Tibial artery (tissue), 4 donors: ENCODE measurements at regions not wholly inside any gene's neighbourhood (a gene's known extent, or its start where the extent isn't known, plus 50 kb on each side); places are given as distances from the start of the nearest gene placed in this dataset.

Experiments used
- DNase-seq, 2 donors: peaks; one replicate each; pipeline ENCODE4 v3.0.0-alpha.2; 2019
- H3K27ac ChIP-seq, 2 donors: fragments of 200-600 bp; sonication (generic) in 1 of 2; 1 replicate in 1 of 2; 2 replicates in 1 of 2; pipeline ENCODE4 v1.5.1; 2018 to 2019; ENCODE audit warnings: mild to moderate bottlenecking in 1 of 2
- H3K27me3 ChIP-seq, 2 donors: fragments of 200-600 bp; sonication (generic) in 1 of 2; one replicate each; pipeline versions ENCODE4 v1.5.1 to v1.6.0; 2016 to 2019
- H3K36me3 ChIP-seq, 3 donors: fragments of 200-600 bp; sonication (generic) in 2 of 3; one replicate each; pipeline ENCODE4 v1.5.1; 2016 to 2019; ENCODE audit warnings: mild to moderate bottlenecking in 2 of 3
- H3K4me1 ChIP-seq, 4 donors: fragments of 200-600 bp; sonication (generic) in 2 of 4; 1 replicate in 3 of 4; 2 replicates in 1 of 4; pipeline ENCODE4 v1.5.1; 2016 to 2019
- H3K4me3 ChIP-seq, 2 donors: fragments of 200-600 bp; sonication (generic) in 1 of 2; 1 replicate in 1 of 2; 2 replicates in 1 of 2; pipeline ENCODE4 v1.5.1; 2018 to 2019; ENCODE audit warnings: mild to moderate bottlenecking in 2 of 2
- H3K9me3 ChIP-seq, 3 donors: fragments of 200-600 bp; sonication (generic) in 1 of 3; one replicate each; pipeline ENCODE4 v1.5.1; 2016 to 2019
- intact Hi-C: fragments of 100-400 bp; cut with DNase I; formaldehyde crosslinking; loops from one replicate; pipeline ENCODE4 v1.15.0; 2023; ENCODE audit warnings: low total_unique reads
- TF ChIP-seq, protein P1 (sequence below), 2 experiments: fragments of 200-600 bp in 1 of 2; fragments of 450-650 bp in 1 of 2; IDR thresholded peaks; one replicate each; pipeline ENCODE4 v1.5.1; 2017 to 2019; ENCODE audit warnings: antibody characterized with exemption in 2 of 2, mild to moderate bottlenecking in 1 of 2, moderate library complexity in 1 of 2

- TF ChIP-seq, protein P1, sequence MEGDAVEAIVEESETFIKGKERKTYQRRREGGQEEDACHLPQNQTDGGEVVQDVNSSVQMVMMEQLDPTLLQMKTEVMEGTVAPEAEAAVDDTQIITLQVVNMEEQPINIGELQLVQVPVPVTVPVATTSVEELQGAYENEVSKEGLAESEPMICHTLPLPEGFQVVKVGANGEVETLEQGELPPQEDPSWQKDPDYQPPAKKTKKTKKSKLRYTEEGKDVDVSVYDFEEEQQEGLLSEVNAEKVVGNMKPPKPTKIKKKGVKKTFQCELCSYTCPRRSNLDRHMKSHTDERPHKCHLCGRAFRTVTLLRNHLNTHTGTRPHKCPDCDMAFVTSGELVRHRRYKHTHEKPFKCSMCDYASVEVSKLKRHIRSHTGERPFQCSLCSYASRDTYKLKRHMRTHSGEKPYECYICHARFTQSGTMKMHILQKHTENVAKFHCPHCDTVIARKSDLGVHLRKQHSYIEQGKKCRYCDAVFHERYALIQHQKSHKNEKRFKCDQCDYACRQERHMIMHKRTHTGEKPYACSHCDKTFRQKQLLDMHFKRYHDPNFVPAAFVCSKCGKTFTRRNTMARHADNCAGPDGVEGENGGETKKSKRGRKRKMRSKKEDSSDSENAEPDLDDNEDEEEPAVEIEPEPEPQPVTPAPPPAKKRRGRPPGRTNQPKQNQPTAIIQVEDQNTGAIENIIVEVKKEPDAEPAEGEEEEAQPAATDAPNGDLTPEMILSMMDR (IDR thresholded peaks at IDR 0.05), result no peak
- H3K27ac ChIP-seq, result no peak overlapping the region
- H3K4me3 ChIP-seq, result no peak overlapping the region
- no peaks in the 10 kb centered on the region for H3K9me3 ChIP-seq
- H3K36me3 ChIP-seq, result no peaks in the 10 kb centered on the region
- no peaks in the 10 kb centered on the region for H3K27me3 ChIP-seq
- H3K4me1 ChIP-seq, result peaks cover 0 to 13% (median 0%) of the 10 kb centered on the region in 4 donors
- intact Hi-C loops, result no loop called here
- DNase-seq, result no peak
Observed at GRCh38 chr4:20486433-20486832, 213.8 kb upstream of the PACRGL start.

DNA sequence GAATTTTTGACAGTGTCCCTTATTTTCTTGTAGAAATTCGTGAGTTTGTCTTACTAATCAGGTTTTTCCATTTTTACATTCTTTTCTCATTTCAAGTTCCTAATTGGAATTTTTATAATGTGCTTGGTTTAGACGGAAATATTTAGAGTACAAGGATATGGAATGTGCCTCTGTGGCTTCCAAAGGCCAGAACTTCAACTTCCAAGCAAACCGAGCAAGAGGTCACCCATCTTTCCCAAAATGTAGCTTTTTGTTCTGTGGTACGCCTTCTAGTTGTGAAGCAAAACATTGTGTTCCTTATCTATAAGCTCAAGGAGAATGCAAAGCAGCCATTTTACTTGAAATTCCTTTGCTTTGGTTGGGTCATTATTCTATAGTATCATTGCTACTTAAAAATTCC is 212.8 kb upstream of the PACRGL start:
- H3K9me3 ChIP-seq, result no peaks in the 10 kb centered on the region
- peaks cover 0 to 3% (median 0%) of the 10 kb centered on the region in 3 donors for H3K36me3 ChIP-seq
- no peak overlapping the region for H3K4me3 ChIP-seq
- H3K27me3 ChIP-seq, result no peaks in the 10 kb centered on the region
- no peak for DNase-seq
- H3K4me1 ChIP-seq, result peaks cover 0 to 13% (median 0%) of the 10 kb centered on the region in 4 donors
- TF ChIP-seq, protein P1 (IDR thresholded peaks at IDR 0.05), result no peak
- no peak overlapping the region for H3K27ac ChIP-seq
- intact Hi-C loops, result no loop called here

DNA sequence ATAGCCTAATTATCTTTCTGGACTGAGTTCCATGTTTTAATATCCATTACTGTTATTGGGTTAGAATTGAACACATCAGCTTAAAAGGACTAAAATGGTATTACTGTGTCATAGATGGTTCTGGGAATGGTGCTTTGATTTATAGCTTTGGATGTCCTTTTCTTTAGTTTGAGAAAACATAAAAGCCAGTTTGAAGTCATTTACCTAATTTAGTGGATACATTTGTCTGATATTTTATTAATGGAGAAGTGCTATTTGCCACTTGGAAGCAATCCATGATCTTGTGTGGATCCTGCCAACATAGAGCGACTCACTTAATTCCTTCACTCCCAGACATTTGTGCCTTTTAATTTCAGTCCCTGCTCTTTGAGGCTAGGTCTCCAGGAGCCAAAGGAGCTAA is 212.4 kb upstream of the PACRGL start:
- Histone ChIP-seq H3K4me3 (no peak overlapping the region), H3K27ac (no peak overlapping the region), H3K9me3 (no peaks in the 10 kb centered on the region), H3K27me3 (no peaks in the 10 kb centered on the region), H3K4me1 (peaks cover 0 to 13% (median 0%) of the 10 kb centered on the region in 4 donors), H3K36me3 (peaks cover 0 to 3% (median 0%) of the 10 kb centered on the region in 3 donors)
- intact Hi-C loops, result no loop called here
- no peak for DNase-seq
- TF ChIP-seq, protein P1 (IDR thresholded peaks at IDR 0.05), result no peak

DNA sequence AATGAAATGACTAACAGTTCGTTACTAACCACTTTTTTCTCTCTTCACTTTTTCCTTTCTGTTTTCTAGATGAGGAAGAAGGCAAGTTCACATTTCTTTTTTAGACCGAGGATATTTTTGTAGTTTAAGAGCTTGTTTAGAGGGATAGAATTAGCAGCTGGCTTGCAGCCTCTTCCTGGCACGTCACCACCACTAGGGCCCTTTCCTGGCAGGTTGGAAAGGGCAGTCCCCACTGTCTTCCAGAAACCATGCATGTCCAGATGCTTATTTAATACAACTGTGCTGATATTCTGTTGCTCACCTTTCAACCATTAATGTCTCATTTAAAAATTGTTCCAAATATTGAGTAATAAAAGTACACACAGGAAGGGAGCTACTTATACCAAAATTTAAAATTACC is 209.5 kb upstream of the PACRGL start:
- DNase-seq, result no peak
- peaks cover 0 to 13% (median 0%) of the 10 kb centered on the region in 4 donors for H3K4me1 ChIP-seq
- TF ChIP-seq, protein P1 (IDR thresholded peaks at IDR 0.05), result no peak
- no peaks in the 10 kb centered on the region for H3K9me3 ChIP-seq
- H3K27me3 ChIP-seq, result no peaks in the 10 kb centered on the region
- no peak overlapping the region for H3K27ac ChIP-seq
- H3K4me3 ChIP-seq, result no peak overlapping the region
- H3K36me3 ChIP-seq, result peaks cover 0 to 3% (median 0%) of the 10 kb centered on the region in 3 donors
- intact Hi-C loops, result no loop called here

GRCh38 chr4:20493761-20494353 is 206.4 kb upstream of the PACRGL start:
- no peak for DNase-seq
- H3K27ac ChIP-seq, result no peak overlapping the region
- peaks cover 0 to 3% (median 0%) of the 10 kb centered on the region in 4 donors for H3K4me1 ChIP-seq
- no peaks in the 10 kb centered on the region for H3K9me3 ChIP-seq
- intact Hi-C loops, result no loop called here
- TF ChIP-seq, protein P1 (IDR thresholded peaks at IDR 0.05), result no peak
- H3K4me3 ChIP-seq, result no peak overlapping the region
- H3K27me3 ChIP-seq, result no peaks in the 10 kb centered on the region
- H3K36me3 ChIP-seq, result peaks cover 0 to 3% (median 0%) of the 10 kb centered on the region in 3 donors
